PC-9 (cell line): ENCODE measurements at regions not wholly inside any gene's neighbourhood (a gene's known extent, or its start where the extent isn't known, plus 50 kb on each side); places are given as distances from the start of the nearest gene placed in this dataset.
"Not testable (repeated sequence)": the region's sequence is repeated elsewhere in the genome, so short reads cannot be mapped to it uniquely, and the experiment has no call there.

ENCODE experiments used
- BruUV-seq: library from RNA; stranded (reverse); fragments of 400-500 nt; replicated peaks from 2 replicates; lab custom pipeline; 2021; lab: Mats Ljungman, UMichigan
- CTCF ChIA-PET: fragments of 300-600 bp; sonication (Branson Sonifier 250); formaldehyde crosslinking; loops from one replicate; lab custom pipeline; 2022; ENCODE audit warnings: antibody characterized with exemption; lab: Charles Lee
- POLR2A ChIA-PET: fragments of 300-600 bp; sonication (Branson Sonifier 250); formaldehyde crosslinking; loops from one replicate; lab custom pipeline; 2022; ENCODE audit warnings: antibody characterized with exemption; ENCODE audit not compliant: unreplicated experiment; lab: Charles Lee
- DNase-seq, 2 experiments: peaks; one replicate each; pipeline versions ENCODE4 v3.0.0 to v3.0.0-alpha.2; 2015 to 2022; ENCODE audit warnings: mixed read lengths in 1 of 2
- H2AFZ ChIP-seq: fragments of 200-600 bp; sonication (generic); 2 replicates; pipeline ENCODE4 v1.8.1; 2017; ENCODE audit warnings: antibody characterized with exemption
- H3F3A ChIP-seq: fragments of 200-600 bp; sonication (generic); 2 replicates; pipeline ENCODE4 v1.8.1; 2017; ENCODE audit warnings: antibody characterized with exemption, mild to moderate bottlenecking, low read depth; ENCODE audit not compliant: insufficient read depth
- H3K27ac ChIP-seq: fragments of 200-600 bp; sonication (generic); 2 replicates; pipeline ENCODE4 v1.6.1; 2016; ENCODE audit warnings: mixed run types
- H3K27me3 ChIP-seq: fragments of 200-600 bp; sonication (generic); 2 replicates; pipeline ENCODE4 v1.6.1; 2016; ENCODE audit warnings: low read depth, mixed run types; ENCODE audit not compliant: insufficient read depth
- H3K36me3 ChIP-seq: fragments of 200-600 bp; sonication (generic); 2 replicates; pipeline ENCODE4 v1.6.1; 2016; ENCODE audit warnings: low read depth, mixed run types
- H3K4me1 ChIP-seq: fragments of 200-600 bp; sonication (generic); replicated peaks from 2 replicates; pipeline ENCODE4 v1.6.1; 2016; ENCODE audit warnings: mixed run types; ENCODE audit not compliant: insufficient read depth
- H3K4me2 ChIP-seq: fragments of 200-600 bp; sonication (generic); 2 replicates; pipeline ENCODE4 v1.6.1; 2017; ENCODE audit warnings: mixed run types
- H3K4me3 ChIP-seq: fragments of 200-600 bp; sonication (generic); 2 replicates; pipeline ENCODE4 v1.6.1; 2016; ENCODE audit warnings: mixed run types
- H3K79me2 ChIP-seq: fragments of 200-600 bp; sonication (generic); 2 replicates; pipeline ENCODE4 v1.6.1; 2017; ENCODE audit warnings: low read depth, mixed run types
- H3K9me2 ChIP-seq: fragments of 200-600 bp; sonication (generic); 2 replicates; pipeline ENCODE4 v1.8.1; 2017; ENCODE audit warnings: mild to moderate bottlenecking; ENCODE audit not compliant: insufficient read depth
- H3K9me3 ChIP-seq: fragments of 200-600 bp; sonication (generic); 2 replicates; pipeline ENCODE4 v1.8.1; 2016; ENCODE audit warnings: low read depth; ENCODE audit not compliant: insufficient read depth
- H4K20me1 ChIP-seq: fragments of 200-600 bp; sonication (generic); 2 replicates; pipeline ENCODE4 v1.8.1; 2017; ENCODE audit not compliant: insufficient read depth
- EZH2 ChIP-seq: fragments of 200-600 bp; sonication (generic); IDR thresholded peaks from 2 replicates; pipeline ENCODE4 v1.8.0; 2017; ENCODE audit warnings: antibody characterized with exemption, low read depth
- intact Hi-C: fragments of 100-400 bp; cut with micrococcal nuclease; formaldehyde crosslinking; loops from one replicate; pipeline ENCODE4 v1.10.0; 2022; ENCODE audit not compliant: unreplicated experiment
- TF ChIP-seq, protein P1 (sequence below): fragments of 200-600 bp; sonication (generic); conservative IDR thresholded peaks from 2 replicates; pipeline ENCODE4 v1.6.1; 2017; ENCODE audit warnings: mixed run types, antibody characterized with exemption, mild to moderate bottlenecking, moderate library complexity

DNA sequence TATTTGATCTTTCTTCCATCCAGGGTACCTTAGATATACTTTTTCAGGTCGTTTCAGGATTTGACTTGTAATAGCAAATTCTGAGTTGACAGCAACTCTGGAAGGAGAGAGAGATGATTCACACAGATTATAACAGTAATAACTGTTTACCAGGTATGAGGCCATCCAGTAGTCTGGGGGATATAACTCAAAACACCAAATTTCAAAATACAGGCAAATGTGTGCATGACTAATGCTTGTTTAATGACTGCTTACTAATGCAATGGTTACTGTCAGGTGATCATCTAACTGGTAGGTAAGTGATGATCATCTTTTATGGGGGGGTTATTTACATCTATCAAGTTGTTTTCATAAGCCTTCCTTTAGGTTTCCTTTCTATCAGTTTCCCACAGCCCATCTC lies 412.3 kb downstream of the MAT2B start:
- TF ChIP-seq EZH2, result no peak
- TF ChIP-seq, protein P1, sequence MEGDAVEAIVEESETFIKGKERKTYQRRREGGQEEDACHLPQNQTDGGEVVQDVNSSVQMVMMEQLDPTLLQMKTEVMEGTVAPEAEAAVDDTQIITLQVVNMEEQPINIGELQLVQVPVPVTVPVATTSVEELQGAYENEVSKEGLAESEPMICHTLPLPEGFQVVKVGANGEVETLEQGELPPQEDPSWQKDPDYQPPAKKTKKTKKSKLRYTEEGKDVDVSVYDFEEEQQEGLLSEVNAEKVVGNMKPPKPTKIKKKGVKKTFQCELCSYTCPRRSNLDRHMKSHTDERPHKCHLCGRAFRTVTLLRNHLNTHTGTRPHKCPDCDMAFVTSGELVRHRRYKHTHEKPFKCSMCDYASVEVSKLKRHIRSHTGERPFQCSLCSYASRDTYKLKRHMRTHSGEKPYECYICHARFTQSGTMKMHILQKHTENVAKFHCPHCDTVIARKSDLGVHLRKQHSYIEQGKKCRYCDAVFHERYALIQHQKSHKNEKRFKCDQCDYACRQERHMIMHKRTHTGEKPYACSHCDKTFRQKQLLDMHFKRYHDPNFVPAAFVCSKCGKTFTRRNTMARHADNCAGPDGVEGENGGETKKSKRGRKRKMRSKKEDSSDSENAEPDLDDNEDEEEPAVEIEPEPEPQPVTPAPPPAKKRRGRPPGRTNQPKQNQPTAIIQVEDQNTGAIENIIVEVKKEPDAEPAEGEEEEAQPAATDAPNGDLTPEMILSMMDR, result no peak
- Histone ChIP-seq H4K20me1 (no peaks in the 10 kb centered on the region), H3K4me2 (no peak overlapping the region), H3K9me2 (no peaks in the 10 kb centered on the region), H3K36me3 (no peaks in the 10 kb centered on the region), H3K4me3 (no peak overlapping the region), H3K27ac (no peak overlapping the region), H3K79me2 (no peaks in the 10 kb centered on the region), H3K4me1 (no peaks in the 10 kb centered on the region), H3K27me3 (no peaks in the 10 kb centered on the region), H3F3A (no peaks in the 10 kb centered on the region), H2AFZ (no peak overlapping the region), H3K9me3 (no peaks in the 10 kb centered on the region)
- DNase-seq, result no peak
- POLR2A ChIA-PET, result no interaction called here
- CTCF ChIA-PET, result no interaction called here
- BruUV-seq, result no TSS peak
- intact Hi-C loops, result no loop called here

DNA sequence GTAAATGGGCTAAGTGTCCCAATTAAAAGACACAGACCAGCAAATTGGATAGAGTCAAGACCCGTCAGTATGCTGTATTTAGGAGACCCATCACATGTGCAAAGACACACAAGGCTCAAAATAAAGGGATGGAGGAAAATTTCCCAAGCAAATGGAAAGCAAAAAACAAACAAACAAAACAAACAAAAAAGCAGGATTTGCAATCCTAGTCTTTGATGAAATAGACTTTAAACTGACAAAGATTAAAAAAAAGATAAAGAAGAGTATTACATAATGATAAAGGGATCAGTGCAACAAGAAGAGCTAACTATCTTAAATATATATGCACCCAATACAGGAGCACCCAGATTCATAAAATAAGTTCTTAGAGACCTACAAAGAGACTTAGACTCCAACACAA lies 429.6 kb downstream of the MAT2B start:
- BruUV-seq, H3K9me2 ChIP-seq, H3K27ac ChIP-seq, H3K27me3 ChIP-seq, CTCF ChIA-PET, H3K79me2 ChIP-seq, H3K4me1 ChIP-seq, POLR2A ChIA-PET, H3K4me2 ChIP-seq, intact Hi-C loops, H3F3A ChIP-seq, H2AFZ ChIP-seq, DNase-seq, H3K4me3 ChIP-seq, H3K36me3 ChIP-seq, H4K20me1 ChIP-seq, H3K9me3 ChIP-seq: not testable (repeated sequence)

GRCh38 chr5:163938595-163938994 lies 433.2 kb downstream of the MAT2B start:
- intact Hi-C loops, result no loop called here
- no peaks in the 10 kb centered on the region for H3K4me1 ChIP-seq
- H3K27ac ChIP-seq, result no peak overlapping the region
- H3K27me3 ChIP-seq, result no peaks in the 10 kb centered on the region
- no peak overlapping the region for H2AFZ ChIP-seq
- CTCF ChIA-PET, result no interaction called here
- H3K4me3 ChIP-seq, result no peak overlapping the region
- H3K9me3 ChIP-seq, result no peaks in the 10 kb centered on the region
- H3K36me3 ChIP-seq, result no peaks in the 10 kb centered on the region
- DNase-seq, result no peak
- TF ChIP-seq, protein P1, result no peak
- no peak for TF ChIP-seq EZH2
- no TSS peak for BruUV-seq
- H3K4me2 ChIP-seq, result no peak overlapping the region
- H3K79me2 ChIP-seq, result no peaks in the 10 kb centered on the region
- no peaks in the 10 kb centered on the region for H3F3A ChIP-seq
- no peaks in the 10 kb centered on the region for H3K9me2 ChIP-seq
- POLR2A ChIA-PET, result no interaction called here
- no peaks in the 10 kb centered on the region for H4K20me1 ChIP-seq

- no peak for TF ChIP-seq EZH2
- TF ChIP-seq, protein P1, result no peak
- Histone ChIP-seq H3K4me3 (no peak overlapping the region), H2AFZ (no peak overlapping the region), H3F3A (no peaks in the 10 kb centered on the region), H3K4me1 (no peaks in the 10 kb centered on the region), H3K27me3 (no peaks in the 10 kb centered on the region), H3K36me3 (no peaks in the 10 kb centered on the region), H3K4me2 (no peak overlapping the region), H3K9me2 (no peaks in the 10 kb centered on the region), H3K27ac (no peak overlapping the region), H4K20me1 (no peaks in the 10 kb centered on the region), H3K79me2 (no peaks in the 10 kb centered on the region), H3K9me3 (no peaks in the 10 kb centered on the region)
- ChIA-PET CTCF (no interaction called here), POLR2A (no interaction called here)
- intact Hi-C loops, result no loop called here
- BruUV-seq, result no TSS peak
- DNase-seq, result no peak
Observed at GRCh38 chr5:163941079-163941478, 435.7 kb downstream of the MAT2B start.
